Gastroesophageal sphincter (tissue), 4 donors: ENCODE measurements at regions not wholly inside any gene's neighbourhood (a gene's known extent, or its start where the extent isn't known, plus 50 kb on each side); places are given as distances from the start of the nearest gene placed in this dataset.

Source experiments
- ATAC-seq: fragments of 150-250 bp; one replicate; pipeline ENCODE4 v1.9.1; 2016; ENCODE audit warnings: mild to moderate bottlenecking, moderate library complexity
- H3K27ac ChIP-seq, 4 donors: fragments of 200-600 bp; sonication (generic) in 3 of 4; 1 replicate in 3 of 4; 2 replicates in 1 of 4; pipeline ENCODE4 v1.5.1; 2016 to 2019
- H3K27me3 ChIP-seq: fragments of 200-600 bp; sonication (generic); one replicate; pipeline ENCODE4 v1.5.1; 2019
- H3K36me3 ChIP-seq, 2 donors: fragments of 200-600 bp; sonication (generic); one replicate each; pipeline ENCODE4 v1.5.1; 2019; ENCODE audit warnings: control low read depth in 1 of 2
- H3K4me1 ChIP-seq, 3 donors: fragments of 200-600 bp; sonication (generic); 1 replicate in 2 of 3; 2 replicates in 1 of 3; pipeline ENCODE4 v1.5.1; 2016 to 2019; ENCODE audit warnings: control low read depth in 2 of 3
- H3K4me3 ChIP-seq, 2 donors: fragments of 200-600 bp; sonication (generic); one replicate each; pipeline ENCODE4 v1.5.1; 2019; ENCODE audit warnings: mild to moderate bottlenecking in 1 of 2, moderate library complexity in 1 of 2
- H3K9me3 ChIP-seq, 3 donors: fragments of 200-600 bp; sonication (generic); one replicate each; pipeline ENCODE4 v1.5.1; 2017 to 2019; ENCODE audit warnings: control low read depth in 2 of 3
- CTCF ChIP-seq, 4 experiments: fragments of 200-600 bp in 2 of 4; fragments of 450-650 bp in 2 of 4; sonication (generic) in 1 of 4; IDR thresholded peaks; one replicate each; pipeline ENCODE4 v1.5.1; 2017 to 2019; ENCODE audit warnings: antibody characterized with exemption in 4 of 4, mild to moderate bottlenecking in 2 of 4, moderate library complexity in 2 of 4
- EP300 ChIP-seq: sonication (generic); formaldehyde crosslinking; IDR thresholded peaks from one replicate; pipeline ENCODE4 v1.6.1; 2017; ENCODE audit warnings: antibody characterized with exemption, mild to moderate bottlenecking
- POLR2A ChIP-seq, 2 donors: fragments of 450-650 bp; IDR thresholded peaks; one replicate each; pipeline ENCODE4 v1.6.1; 2017; ENCODE audit warnings: antibody characterized with exemption in 2 of 2, mild to moderate bottlenecking in 2 of 2, moderate library complexity in 1 of 2
- POLR2AphosphoS5 ChIP-seq: sonication (generic); formaldehyde crosslinking; IDR thresholded peaks from one replicate; pipeline ENCODE4 v1.6.1; 2017; ENCODE audit warnings: antibody characterized with exemption
- WGBS, 2 donors: methylation state at CpG; one replicate each; pipeline ENCODE4 v1.1.5; 2018; ENCODE audit warnings: low coverage in 1 of 2; 5-methylcytosine and 5-hydroxymethylcytosine counted together

GRCh38 chr5:163877865-163878264 lies 372.4 kb downstream of the MAT2B start:
- no peak for ATAC-seq
- H3K27me3 ChIP-seq, result no peaks in the 10 kb centered on the region
- 79% methylated on average over 1 of the region's 1 CpG; no CpG with 5 or more reads in 1 of the 2 donors for WGBS, 2 donors
- H3K27ac ChIP-seq, result no peak overlapping the region
- no peaks in the 10 kb centered on the region for H3K36me3 ChIP-seq
- no peaks in the 10 kb centered on the region for H3K4me1 ChIP-seq
- H3K9me3 ChIP-seq, result no peaks in the 10 kb centered on the region
- no peak overlapping the region for H3K4me3 ChIP-seq
- no peak for TF ChIP-seq EP300
- no peak for TF ChIP-seq CTCF (IDR thresholded peaks at IDR 0.05)
- TF ChIP-seq POLR2AphosphoS5, result no peak
- no peak for TF ChIP-seq POLR2A (IDR thresholded peaks at IDR 0.05)

- ATAC-seq, result no peak
- Histone ChIP-seq H3K36me3 (no peaks in the 10 kb centered on the region), H3K9me3 (no peaks in the 10 kb centered on the region), H3K4me1 (no peaks in the 10 kb centered on the region), H3K27me3 (no peaks in the 10 kb centered on the region), H3K4me3 (no peak overlapping the region), H3K27ac (no peak overlapping the region)
- 63 to 67% methylated on average over 1 of the region's 1 CpG for WGBS, 2 donors
- TF ChIP-seq CTCF (IDR thresholded peaks at IDR 0.05), result no peak
Observed at GRCh38 chr5:163878490-163878889, 373.1 kb downstream of the MAT2B start.

- Histone ChIP-seq H3K4me3 (no peak overlapping the region), H3K27ac (no peak overlapping the region), H3K27me3 (no peaks in the 10 kb centered on the region), H3K4me1 (no peaks in the 10 kb centered on the region), H3K9me3 (no peaks in the 10 kb centered on the region), H3K36me3 (no peaks in the 10 kb centered on the region)
- TF ChIP-seq POLR2A (IDR thresholded peaks at IDR 0.05), result no peak
- no peak for TF ChIP-seq POLR2AphosphoS5
- 67 to 70% methylated on average over 2 of the region's 2 CpGs for WGBS, 2 donors
- no peak for ATAC-seq
Observed at GRCh38 chr5:163880302-163880701, 374.9 kb downstream of the MAT2B start.

GRCh38 chr5:163885117-163885516 lies 379.7 kb downstream of the MAT2B start:
- no peaks in the 10 kb centered on the region for H3K9me3 ChIP-seq
- H3K27ac ChIP-seq, result no peak overlapping the region
- 34 to 45% methylated on average over 2 of the region's 2 CpGs for WGBS, 2 donors

GRCh38 chr5:163887854-163888253 lies 382.4 kb downstream of the MAT2B start:
- no peaks in the 10 kb centered on the region for H3K9me3 ChIP-seq
- TF ChIP-seq POLR2A (IDR thresholded peaks at IDR 0.05), result no peak
- no peak for TF ChIP-seq EP300
- TF ChIP-seq CTCF (IDR thresholded peaks at IDR 0.05), result no peak
- no peak for TF ChIP-seq POLR2AphosphoS5
- no peak for ATAC-seq
- no peaks in the 10 kb centered on the region for H3K4me1 ChIP-seq
- H3K27me3 ChIP-seq, result no peaks in the 10 kb centered on the region
- no peak overlapping the region for H3K27ac ChIP-seq
- 63 to 88% methylated on average over 2 of the region's 2 CpGs for WGBS, 2 donors
- no peak overlapping the region for H3K4me3 ChIP-seq
- H3K36me3 ChIP-seq, result no peaks in the 10 kb centered on the region

More at GRCh38 chr5:163885117-163885516, 379.7 kb downstream of the MAT2B start:
- TF ChIP-seq POLR2AphosphoS5 (no peak), POLR2A (IDR thresholded peaks at IDR 0.05) (no peak), CTCF (IDR thresholded peaks at IDR 0.05) (no peak)
- Histone ChIP-seq H3K27me3 (no peaks in the 10 kb centered on the region), H3K36me3 (no peaks in the 10 kb centered on the region), H3K4me3 (no peak overlapping the region), H3K4me1 (no peaks in the 10 kb centered on the region)
- no peak for ATAC-seq

- H3K9me3 ChIP-seq, result no peaks in the 10 kb centered on the region
- H3K4me3 ChIP-seq, result no peak overlapping the region
- TF ChIP-seq EP300, result no peak
- no peak for TF ChIP-seq POLR2AphosphoS5
- TF ChIP-seq CTCF (IDR thresholded peaks at IDR 0.05), result no peak
- no peak for TF ChIP-seq POLR2A (IDR thresholded peaks at IDR 0.05)
- no peaks in the 10 kb centered on the region for H3K27me3 ChIP-seq
- H3K27ac ChIP-seq, result no peak overlapping the region
- WGBS, 2 donors, result 61 to 86% methylated on average over 4 of the region's 4 CpGs
- no peaks in the 10 kb centered on the region for H3K4me1 ChIP-seq
- H3K36me3 ChIP-seq, result no peaks in the 10 kb centered on the region
- ATAC-seq, result no peak
Observed at GRCh38 chr5:163888366-163888765, 382.9 kb downstream of the MAT2B start.
